NOMO-1 treated with dmso at 0.1 percent for 144 hours (cell line): ENCODE measurements at regions not wholly inside any gene's neighbourhood (a gene's known extent, or its start where the extent isn't known, plus 50 kb on each side); places are given as distances from the start of the nearest gene placed in this dataset.
"Not testable (repeated sequence)": the region's sequence is repeated elsewhere in the genome, so short reads cannot be mapped to it uniquely, and the experiment has no call there.

ENCODE experiments used
- DNase-seq: peaks from one replicate; lab custom pipeline; 2025; ENCODE audit not compliant: unreplicated experiment; lab: John Stamatoyannopoulos, UW

DNA sequence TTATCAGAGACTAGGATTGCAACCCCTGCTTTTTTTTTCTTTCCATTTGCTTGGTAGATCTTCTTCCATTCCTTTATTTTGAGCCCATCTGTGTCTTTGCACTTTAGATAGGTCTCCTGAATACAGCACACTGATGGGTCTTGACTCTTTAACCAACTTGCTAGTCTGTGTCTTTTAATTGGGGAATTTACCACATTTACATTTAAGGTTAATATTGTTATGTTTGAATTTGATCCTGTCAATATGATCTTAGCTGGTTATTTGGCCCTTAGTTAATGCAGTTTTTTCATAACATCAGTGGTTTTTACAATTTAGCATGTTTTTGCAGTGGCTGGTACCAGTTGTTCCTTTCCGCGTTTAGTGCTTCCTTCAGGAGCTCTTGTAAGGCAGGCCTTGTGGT lies 437.2 kb downstream of the ARL4A start:
- not testable (repeated sequence) for DNase-seq

DNA sequence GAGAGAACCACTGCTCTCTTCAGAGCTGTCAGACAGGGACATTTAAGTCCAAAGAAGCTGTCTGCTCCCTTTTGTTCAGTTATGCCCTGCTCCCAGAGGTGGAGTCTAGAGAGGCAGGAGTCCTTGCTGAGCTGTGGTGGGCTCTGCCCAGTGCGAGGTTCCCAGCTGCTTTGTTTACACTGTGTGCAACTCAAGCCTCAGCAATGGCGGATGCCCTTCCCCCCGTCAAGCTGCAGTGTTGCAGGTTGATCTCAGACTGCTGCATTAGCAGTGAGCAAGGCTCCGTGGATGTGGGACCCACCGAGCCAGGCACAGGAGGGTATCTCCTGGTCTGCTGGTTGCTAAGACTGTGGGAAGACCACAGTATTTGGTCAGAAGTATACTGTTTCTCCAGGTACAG lies 438.9 kb downstream of the ARL4A start:
- no peak for DNase-seq

GRCh38 chr7:13130321-13130720 lies 442.9 kb downstream of the ARL4A start:
- DNase-seq = no peak

- DNase-seq = not testable (repeated sequence)
Observed at GRCh38 chr7:13130906-13131305, 443.5 kb downstream of the ARL4A start.

DNA sequence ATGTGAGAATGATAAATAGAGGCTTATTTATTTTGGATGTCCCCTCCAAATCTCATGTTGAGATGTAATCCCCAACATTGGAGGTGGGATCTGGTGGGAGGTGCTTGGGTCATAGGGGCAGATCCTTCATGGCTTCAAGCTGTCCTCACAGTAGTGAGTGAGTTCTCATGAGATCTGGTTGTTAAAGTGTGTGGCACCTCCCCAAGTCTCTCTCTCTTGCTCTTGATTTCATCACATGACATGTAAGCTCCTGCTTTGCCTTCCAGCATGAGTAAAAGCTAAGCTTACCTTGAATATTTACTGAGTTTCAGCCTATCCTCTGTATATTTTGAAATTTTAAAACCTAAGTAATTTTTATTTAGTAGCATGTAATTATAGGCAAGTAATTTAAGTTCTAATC lies 444.9 kb downstream of the ARL4A start:
- no peak for DNase-seq

DNA sequence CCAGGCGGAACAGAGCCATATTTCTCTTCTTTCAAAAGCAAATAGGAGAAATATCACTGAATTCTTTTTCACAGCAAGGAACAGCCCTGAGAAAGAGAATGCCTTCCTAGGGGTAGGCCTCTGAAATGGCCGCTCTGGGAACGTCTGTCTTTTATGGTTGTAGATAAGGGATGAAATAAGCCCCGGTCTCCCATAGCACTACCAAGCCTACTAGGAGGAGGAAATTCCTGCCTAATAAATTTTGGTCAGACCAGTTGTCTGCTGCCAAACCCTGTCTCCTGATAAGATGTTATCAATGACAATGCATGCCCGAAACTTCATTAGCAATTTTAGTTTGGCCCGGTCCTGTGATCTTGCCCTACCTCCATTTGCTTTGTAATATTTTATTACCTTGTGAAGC lies 448.9 kb downstream of the ARL4A start:
- DNase-seq = not testable (repeated sequence)

DNA sequence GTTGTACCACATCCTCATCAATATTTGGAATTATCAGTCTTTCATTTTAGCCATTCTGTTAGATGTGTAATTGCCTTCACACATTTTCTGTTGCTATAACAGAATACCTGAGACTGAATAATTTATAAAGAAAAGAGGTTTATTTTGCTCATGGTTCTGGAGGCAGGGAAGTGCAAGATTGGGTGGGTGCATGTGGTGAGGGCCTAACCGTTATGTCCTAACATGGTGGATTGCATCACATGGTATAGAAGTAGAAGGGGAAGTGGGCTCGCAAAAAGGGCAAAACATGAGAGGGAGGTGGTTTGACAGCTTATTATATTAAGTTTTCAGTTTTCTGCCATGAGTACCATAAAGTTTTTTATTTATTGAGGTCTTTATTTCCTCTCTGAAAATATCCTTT lies 452.0 kb downstream of the ARL4A start:
- no peak for DNase-seq

- no peak for DNase-seq
Observed at GRCh38 chr7:13144673-13145072, 457.2 kb downstream of the ARL4A start.

DNA sequence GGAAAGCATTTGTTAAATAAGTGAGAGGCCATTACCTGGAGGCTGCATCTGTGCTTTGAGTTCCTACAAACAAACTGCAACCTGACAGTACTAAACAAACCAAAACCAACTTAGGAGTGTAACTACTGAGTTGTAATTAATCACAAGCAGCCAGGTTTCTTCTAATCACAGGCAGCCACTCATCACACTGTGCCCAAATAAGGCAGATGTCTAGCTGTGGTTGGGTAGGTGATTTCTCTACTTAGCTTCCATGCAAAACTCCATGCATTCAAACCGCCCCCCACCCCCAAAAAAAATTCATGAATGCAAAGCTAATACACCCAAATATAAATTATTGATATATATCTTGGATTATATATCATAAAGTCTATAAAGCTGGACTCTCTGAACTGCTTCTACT lies 461.1 kb downstream of the ARL4A start:
- no peak for DNase-seq

- DNase-seq = no peak
Observed at GRCh38 chr7:13151978-13152377, 464.5 kb downstream of the ARL4A start.

DNA sequence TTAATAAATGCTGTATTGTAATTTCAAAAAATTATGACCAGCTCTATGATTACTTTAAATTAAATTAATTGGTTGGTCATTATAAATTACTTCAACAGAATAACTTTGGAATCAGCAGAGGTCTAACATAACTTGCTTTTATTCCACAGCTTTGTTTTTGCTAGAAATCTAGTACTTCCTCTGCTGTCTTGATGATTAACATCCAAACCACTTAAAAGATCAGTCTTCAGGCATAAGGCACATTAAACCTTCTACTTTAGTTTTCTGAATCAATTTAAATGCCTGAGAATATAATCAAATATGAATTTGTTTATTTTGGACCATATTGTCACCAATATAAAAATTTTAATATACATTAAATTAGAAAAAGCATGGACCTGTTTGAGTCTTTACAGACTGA lies 465.3 kb downstream of the ARL4A start:
- no peak for DNase-seq

DNA sequence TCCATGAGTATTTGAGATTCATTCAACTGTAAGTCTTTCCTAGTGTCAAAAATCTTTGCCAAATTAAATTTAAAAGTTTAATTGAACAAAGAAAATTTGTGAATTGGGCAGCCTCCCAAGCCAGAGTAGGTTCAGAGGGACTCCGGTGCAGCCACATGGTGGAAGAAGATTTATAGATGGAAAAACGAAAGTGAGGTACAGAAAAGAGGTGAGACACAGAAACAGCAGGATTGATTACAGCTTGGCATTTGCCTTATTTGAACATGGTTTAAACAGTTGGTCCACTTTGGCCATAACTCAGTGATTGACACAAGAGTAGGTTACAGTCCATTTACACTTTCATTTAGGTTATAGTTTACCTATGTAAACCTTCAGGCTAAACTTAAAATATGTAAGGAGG lies 465.8 kb downstream of the ARL4A start:
- DNase-seq = no peak

GRCh38 chr7:13153742-13154141 lies 466.3 kb downstream of the ARL4A start:
- no peak for DNase-seq

GRCh38 chr7:13155188-13155587 lies 467.8 kb downstream of the ARL4A start:
- no peak for DNase-seq

DNA sequence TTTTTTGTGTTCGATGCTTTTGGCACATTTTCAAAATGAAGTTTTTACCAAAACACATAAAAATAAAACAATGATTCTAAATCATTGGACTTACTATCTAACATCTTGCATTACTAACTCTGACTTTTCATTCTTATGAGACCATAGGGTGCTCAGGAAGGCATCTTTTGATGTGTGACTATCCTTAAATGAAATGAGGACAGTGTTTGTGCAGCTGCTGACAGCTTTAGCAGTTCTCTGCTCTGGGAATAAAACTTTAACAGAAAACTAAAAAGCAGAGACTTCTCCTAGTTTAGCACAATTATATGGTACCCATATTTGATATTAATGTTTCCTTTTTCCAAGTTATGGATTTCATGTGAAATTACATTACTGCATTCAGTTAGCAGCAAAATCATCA lies 471.6 kb downstream of the ARL4A start:
- no peak for DNase-seq

DNA sequence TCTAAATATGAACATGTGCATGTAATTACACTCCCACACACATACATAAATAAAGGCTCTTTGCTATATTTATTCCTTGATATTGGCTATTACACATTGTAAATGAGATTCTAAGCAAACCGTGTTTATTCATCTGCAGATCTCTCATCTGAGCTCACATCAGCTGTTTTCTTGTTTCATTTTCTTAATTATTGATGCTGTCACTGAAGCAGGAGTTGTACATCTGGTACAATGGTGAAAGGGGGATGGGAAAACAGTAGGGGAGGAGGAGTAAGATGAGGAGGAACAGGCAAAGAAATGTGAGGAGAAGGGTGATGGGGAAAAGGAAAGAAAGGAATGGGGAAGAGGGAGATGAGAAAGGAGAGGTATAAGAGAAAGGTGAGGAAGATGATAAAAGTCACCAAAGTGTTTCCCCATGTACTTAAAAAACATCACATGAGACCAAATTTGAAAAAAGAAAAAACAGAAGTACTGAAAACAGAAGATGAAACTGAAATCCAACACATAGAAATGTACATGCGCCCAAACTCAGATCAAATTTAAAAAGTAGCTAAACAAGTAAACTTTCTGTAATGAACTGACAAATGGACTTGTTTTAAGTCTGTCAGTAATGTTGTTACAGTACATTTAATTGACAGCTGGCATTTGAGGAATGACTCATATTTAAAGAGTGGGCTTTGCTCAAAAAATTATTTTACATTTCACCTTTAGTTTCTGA lies 472.2 kb downstream of the ARL4A start:
- no peak for DNase-seq

DNA sequence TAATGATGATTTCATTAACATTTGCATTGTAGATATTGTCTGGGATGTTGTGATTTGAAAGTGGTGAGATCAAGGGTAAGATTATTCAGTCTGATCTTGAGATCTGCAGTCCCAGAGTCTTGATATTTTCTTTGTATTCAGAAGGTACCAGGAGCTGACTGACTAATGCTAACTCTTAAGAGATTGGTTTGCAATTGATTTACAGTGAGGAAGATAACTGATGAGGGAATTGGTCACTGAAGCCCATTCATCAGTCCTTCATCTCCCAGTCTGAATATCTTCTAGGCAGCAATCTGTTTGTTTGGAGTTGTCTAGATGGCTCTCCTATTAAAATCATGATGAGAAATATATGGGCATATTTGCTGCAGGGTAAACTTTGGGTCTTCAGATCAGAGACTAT lies 473.7 kb downstream of the ARL4A start:
- DNase-seq = no peak

DNA sequence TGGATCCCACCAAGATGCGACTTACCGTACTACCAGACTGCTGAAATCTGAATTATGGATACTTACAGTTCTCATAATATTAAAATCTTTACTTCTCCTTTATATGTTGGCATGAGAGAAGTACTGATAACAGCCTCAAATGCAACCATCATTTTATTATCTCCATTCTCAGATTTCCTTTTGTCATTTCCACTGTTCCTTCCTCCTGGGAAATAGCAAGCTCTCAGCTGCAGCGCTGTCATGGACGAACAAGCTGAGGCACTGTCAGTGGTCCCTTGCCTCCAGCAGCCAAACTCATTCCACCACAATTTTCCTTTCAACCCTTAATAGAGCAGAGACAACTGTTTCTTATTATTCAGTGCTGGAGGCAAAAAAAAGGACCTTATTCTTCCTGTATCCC lies 478.4 kb downstream of the ARL4A start:
- DNase-seq = no peak

DNA sequence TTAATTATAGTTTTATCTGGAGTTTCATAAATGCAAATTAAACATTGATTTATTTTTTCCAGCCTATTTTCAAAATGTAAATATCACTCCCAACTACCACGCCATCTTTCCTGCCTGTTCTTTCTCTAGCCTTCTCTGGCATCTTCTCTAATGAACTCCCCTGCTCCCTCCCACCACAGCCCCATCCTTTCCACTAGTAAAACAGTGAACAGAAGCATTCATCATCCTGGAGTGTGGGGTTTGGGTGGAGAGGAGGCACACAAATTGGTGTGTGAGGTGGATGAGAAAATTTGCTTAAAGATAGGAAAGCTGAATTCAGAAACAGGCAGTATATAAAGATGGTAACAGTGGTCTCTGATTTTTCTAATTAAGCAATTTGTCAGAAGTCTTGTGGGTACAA lies 479.4 kb downstream of the ARL4A start:
- no peak for DNase-seq

DNA sequence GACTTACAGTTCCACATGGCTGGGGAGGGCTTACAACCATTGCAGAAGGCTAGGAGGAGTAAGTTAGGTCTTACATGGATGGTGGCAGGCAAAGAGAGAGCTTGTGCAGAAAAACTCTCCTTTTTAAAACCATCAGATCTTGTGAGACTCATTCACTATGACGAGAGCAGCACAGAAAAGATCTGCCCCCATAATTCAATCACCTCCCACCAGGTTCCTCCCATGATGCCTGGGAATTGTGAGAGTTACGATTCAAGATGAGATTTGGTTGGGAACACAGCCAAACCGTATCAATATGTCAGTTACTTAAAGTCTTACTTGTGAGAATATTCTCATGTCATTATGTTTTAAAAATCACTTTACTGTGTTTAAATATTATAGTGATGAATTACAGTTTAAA lies 481.9 kb downstream of the ARL4A start:
- no peak for DNase-seq

- no peak for DNase-seq
Observed at GRCh38 chr7:13174991-13175390, 487.6 kb downstream of the ARL4A start.

DNA sequence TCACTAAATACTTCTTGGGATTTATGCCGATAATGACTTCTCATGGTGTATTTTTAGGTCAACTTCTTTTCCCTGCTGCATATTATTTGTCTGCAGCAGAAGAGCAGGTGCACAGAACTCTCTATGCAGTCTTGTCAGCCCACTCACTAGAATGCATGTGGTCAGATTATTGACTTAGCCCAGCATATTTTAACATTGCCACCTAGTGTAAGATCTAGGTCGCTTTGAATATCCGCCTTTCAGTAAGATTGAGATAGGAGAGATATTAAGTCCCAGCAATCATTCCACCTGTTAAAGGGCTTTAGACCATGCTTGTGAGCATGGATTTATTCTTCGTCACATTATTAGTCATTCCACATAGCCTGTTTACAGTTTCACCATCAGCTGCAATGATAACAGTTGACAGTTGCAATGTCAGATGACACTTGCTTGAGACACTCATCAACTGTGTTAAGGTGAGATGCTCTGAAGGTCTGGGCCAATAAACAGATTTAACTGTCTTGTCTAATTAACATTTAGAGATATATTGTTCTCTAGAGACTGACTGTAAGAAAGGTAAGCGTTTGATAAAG lies 491.7 kb downstream of the ARL4A start:
- no peak for DNase-seq
